ENCODE measurements at regions not wholly inside any gene's neighbourhood (a gene's known extent, or its start where the extent isn't known, plus 50 kb on each side); places are given as distances from the start of the nearest gene placed in this dataset.

DNA sequence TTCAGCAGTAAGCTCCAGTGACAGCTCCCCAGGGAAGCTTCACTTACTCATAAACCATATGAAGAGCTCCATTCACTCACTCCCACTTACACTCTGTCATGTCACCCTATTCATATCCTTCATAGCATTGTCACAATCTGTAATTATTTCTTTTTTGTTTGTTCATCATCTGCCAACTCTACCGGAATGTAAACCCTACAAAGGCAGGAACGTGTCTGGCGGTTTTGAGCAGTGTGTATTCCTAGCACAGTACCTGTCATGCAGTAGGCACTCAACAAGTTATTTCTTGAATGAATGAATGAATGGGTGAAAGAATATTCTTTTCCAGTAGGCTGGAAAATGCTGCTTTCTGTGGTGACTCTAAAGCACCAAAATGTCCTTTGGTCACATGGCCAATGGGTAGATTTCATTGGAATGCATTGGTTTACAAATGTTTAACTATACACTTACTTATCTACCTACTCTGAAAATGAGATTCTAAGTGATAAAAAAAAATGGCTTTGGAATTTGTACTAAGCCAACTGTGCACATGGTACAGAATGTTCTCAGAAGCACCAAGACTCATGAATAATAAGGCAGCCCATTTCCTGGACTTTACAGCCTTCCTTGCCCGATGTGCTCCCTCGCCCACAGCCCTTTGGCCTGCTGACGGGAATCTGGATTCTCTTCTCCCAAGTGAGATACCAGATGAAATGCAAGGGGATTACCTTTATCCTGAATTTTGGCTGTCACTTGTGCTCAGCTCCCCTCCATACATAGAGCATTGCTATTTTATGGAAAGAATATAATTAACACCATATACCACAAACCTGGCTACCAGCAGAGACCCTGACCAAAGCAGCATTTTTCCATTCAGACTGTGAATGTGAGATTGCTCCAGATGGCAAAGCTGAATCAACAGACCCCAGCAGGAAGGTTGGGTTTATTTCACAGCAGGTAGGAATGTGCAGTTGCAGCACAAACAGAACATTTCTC is 273.3 kb downstream of the ALDH8A1 start:
- intact Hi-C loops (cut with DNase I): no loop called here
- Histone ChIP-seq H3K4me1 (no peaks in the 10 kb centered on the region), H3K9me3 (no peaks in the 10 kb centered on the region), H3K27me3 (no peaks in the 10 kb centered on the region), H3K4me3 (no peak overlapping the region), H3K36me3 (no peaks in the 10 kb centered on the region), H3K27ac (no peak overlapping the region)
- 60 to 67% methylated on average over 5 to 6 of the region's 6 CpGs for WGBS, 2 donors
- DNase-seq: no peak
- TF ChIP-seq, protein P1, sequence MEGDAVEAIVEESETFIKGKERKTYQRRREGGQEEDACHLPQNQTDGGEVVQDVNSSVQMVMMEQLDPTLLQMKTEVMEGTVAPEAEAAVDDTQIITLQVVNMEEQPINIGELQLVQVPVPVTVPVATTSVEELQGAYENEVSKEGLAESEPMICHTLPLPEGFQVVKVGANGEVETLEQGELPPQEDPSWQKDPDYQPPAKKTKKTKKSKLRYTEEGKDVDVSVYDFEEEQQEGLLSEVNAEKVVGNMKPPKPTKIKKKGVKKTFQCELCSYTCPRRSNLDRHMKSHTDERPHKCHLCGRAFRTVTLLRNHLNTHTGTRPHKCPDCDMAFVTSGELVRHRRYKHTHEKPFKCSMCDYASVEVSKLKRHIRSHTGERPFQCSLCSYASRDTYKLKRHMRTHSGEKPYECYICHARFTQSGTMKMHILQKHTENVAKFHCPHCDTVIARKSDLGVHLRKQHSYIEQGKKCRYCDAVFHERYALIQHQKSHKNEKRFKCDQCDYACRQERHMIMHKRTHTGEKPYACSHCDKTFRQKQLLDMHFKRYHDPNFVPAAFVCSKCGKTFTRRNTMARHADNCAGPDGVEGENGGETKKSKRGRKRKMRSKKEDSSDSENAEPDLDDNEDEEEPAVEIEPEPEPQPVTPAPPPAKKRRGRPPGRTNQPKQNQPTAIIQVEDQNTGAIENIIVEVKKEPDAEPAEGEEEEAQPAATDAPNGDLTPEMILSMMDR (IDR thresholded peaks at IDR 0.05): no peak
- TF ChIP-seq POLR2A (IDR thresholded peaks at IDR 0.05): no peak

DNA sequence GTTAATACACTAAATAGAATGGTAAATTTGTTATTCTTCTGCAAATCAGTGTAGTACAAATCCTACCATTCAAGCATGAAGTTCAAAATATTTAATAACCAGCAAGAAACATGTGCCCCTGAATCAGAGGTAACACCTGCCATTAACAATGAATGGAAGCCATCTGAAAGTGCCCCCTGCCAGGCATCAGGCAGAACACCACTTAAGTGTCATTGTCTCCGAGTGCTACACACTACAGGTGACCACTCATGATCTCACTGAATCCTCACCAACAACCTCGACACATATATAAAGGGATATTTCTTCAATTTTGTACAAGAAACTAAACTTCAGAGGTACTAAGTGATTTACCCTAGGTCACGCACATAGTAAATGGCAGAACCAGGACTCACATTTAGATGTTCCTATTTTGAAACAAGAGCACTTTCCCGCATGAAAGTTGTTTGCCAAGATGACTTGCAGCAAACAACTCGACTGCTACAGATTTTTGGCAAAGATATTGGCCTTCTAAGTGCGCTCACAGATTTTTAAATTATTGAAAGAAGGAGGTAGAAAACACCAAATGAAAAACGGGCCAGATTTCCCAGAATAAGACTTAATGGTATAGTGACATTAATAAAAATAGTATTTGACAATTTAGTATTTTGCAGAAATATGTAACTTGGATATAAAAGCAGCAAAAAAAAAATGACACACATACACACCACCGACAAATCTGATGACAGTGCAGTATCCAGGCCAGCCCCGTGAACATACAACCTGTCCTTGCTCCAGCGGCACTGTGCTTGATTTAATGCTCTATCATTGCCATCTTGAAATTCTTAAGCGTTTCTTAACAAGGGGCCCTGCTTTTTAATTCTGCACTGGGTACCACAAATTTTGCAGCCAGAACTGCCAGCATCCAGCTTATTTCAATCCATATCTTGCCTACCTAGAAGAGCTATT is 274.5 kb downstream of the ALDH8A1 start:
- WGBS, 2 donors: 85 to 89% methylated on average over 11 of the region's 11 CpGs
- no peak for DNase-seq

DNA sequence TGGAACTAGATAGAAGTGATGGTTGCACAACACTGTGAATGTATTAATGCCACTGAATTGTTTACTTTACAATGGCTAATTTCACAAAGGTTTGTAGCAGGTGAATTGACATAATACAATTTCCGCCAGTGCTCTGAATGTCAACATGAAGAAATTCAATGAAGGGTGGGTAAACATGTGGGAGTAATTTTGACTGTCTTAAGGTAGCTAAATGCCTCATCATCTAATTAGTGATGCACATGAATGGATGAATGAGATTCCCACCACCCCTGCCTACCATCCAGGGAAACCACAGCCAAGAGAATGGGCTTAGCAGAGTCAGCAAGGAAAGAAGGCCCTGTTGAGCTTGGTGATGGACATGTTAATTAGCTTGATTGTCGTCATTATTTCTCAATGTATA is 275.3 kb downstream of the ALDH8A1 start:
- WGBS, 2 donors: 87 to 92% methylated on average over 2 of the region's 2 CpGs
- H3K36me3 ChIP-seq: no peaks in the 10 kb centered on the region
- H3K4me1 ChIP-seq: no peaks in the 10 kb centered on the region
- DNase-seq: no peak
- no peak overlapping the region for H3K27ac ChIP-seq
- intact Hi-C loops (cut with DNase I): no loop called here
- H3K4me3 ChIP-seq: no peak overlapping the region
- no peaks in the 10 kb centered on the region for H3K27me3 ChIP-seq
- TF ChIP-seq, protein P1 (IDR thresholded peaks at IDR 0.05): no peak
- TF ChIP-seq POLR2A (IDR thresholded peaks at IDR 0.05): no peak
- H3K9me3 ChIP-seq: no peaks in the 10 kb centered on the region

More for the DNA sequence above, 274.5 kb downstream of the ALDH8A1 start:
- intact Hi-C loops (cut with DNase I): no loop called here
- Histone ChIP-seq H3K36me3 (no peaks in the 10 kb centered on the region), H3K27ac (no peak overlapping the region), H3K4me1 (no peaks in the 10 kb centered on the region), H3K4me3 (no peak overlapping the region), H3K9me3 (no peaks in the 10 kb centered on the region), H3K27me3 (no peaks in the 10 kb centered on the region)
- no peak for TF ChIP-seq POLR2A (IDR thresholded peaks at IDR 0.05)

DNA sequence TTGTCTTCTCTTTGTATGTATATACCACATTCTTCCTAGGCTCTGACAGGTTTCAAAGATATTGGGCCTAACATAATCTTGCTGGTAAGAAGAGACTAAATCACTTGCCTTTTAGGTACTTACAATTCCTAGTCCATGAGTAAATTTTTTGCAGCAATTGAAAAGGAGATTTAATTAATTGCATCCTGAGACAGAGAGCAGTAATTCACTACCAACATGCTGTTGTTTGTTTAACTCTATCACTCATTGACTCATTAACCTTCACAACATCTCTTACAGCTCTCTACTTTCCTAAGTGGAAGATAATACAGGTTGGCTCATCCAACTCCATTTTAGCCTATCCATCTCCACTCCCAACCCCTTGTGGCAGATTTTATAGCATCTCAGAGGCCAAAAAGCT is 280.4 kb downstream of the ALDH8A1 start:
- intact Hi-C loops (cut with DNase I): no loop called here

DNA sequence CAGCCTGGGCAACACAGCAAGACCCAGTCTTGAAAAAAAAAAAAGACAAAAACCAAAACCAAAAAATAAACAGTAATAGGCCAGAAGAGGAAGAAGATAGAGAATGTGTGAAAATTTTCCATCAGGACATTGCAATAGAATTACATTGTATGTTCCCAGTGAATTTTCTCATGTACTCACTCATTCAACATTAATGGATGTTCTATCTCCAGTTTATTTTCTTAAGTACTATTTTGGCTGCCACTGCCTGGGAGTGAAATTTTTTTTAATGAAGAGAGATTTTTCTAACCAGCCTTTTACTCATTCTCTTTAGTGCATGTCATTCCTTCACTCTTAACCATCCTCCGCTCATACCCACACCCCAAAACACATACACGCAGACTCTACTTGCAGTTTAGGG is 282.8 kb downstream of the ALDH8A1 start:
- Histone ChIP-seq H3K27me3 (no peaks in the 10 kb centered on the region), H3K36me3 (no peaks in the 10 kb centered on the region), H3K4me3 (no peak overlapping the region), H3K9me3 (no peaks in the 10 kb centered on the region), H3K27ac (no peak overlapping the region), H3K4me1 (no peaks in the 10 kb centered on the region)
- intact Hi-C loops (cut with DNase I): no loop called here
- 93% methylated on average over 2 of the region's 2 CpGs for WGBS, 2 donors
- TF ChIP-seq, protein P1 (IDR thresholded peaks at IDR 0.05): no peak
- no peak for TF ChIP-seq POLR2A (IDR thresholded peaks at IDR 0.05)
- no peak for DNase-seq

More for the DNA sequence above, 280.4 kb downstream of the ALDH8A1 start:
- Histone ChIP-seq H3K36me3 (no peaks in the 10 kb centered on the region), H3K4me3 (no peak overlapping the region), H3K27me3 (no peaks in the 10 kb centered on the region), H3K9me3 (no peaks in the 10 kb centered on the region), H3K4me1 (no peaks in the 10 kb centered on the region), H3K27ac (no peak overlapping the region)
- TF ChIP-seq, protein P1 (IDR thresholded peaks at IDR 0.05): no peak
- no peak for TF ChIP-seq POLR2A (IDR thresholded peaks at IDR 0.05)
- no peak for DNase-seq
